ENCODE measurements at regions not wholly inside any gene's neighbourhood (a gene's known extent, or its start where the extent isn't known, plus 50 kb on each side); places are given as distances from the start of the nearest gene placed in this dataset.
"Not testable (repeated sequence)": the region's sequence is repeated elsewhere in the genome, so short reads cannot be mapped to it uniquely, and the experiment has no call there.

DNA sequence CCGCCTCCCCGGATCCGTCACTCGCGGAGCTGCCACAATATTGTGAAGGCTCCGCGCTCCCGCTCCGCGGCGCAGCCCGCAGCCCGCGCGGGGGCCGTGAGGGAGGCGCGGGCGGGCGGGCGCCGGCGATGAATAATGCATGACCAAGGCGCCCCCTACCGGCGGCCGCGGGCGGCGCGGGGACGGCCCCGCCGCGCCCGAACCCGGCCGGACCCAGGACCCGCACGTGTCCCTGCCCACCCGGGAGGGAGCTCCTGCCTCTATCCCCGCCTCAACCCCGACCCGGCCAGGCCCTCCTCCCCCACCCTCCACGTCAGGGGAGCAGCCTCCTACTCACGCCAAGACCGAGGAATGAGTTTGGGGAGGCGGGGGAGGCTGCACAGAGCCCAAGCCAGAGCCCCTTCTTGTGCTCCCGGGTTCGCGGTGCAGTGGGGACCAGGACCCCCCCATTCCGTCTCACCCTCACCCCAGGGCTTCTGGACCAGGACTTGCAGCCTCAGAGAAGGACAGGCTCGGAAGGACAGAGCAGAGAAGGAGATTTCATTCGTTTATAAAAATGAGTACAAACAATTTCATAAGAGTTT, 70.8 kb upstream of the CASZ1 start:
- DNase-seq, result peak; percentile 71

GRCh38 chr1:10867914-10868598, 71.6 kb upstream of the CASZ1 start:
- no peak for DNase-seq

GRCh38 chr1:10868599-10868965, 72.1 kb upstream of the CASZ1 start:
- DNase-seq, result no peak

- DNase-seq, result no peak
Observed at GRCh38 chr1:10869933-10870332, 73.5 kb upstream of the CASZ1 start.

DNA sequence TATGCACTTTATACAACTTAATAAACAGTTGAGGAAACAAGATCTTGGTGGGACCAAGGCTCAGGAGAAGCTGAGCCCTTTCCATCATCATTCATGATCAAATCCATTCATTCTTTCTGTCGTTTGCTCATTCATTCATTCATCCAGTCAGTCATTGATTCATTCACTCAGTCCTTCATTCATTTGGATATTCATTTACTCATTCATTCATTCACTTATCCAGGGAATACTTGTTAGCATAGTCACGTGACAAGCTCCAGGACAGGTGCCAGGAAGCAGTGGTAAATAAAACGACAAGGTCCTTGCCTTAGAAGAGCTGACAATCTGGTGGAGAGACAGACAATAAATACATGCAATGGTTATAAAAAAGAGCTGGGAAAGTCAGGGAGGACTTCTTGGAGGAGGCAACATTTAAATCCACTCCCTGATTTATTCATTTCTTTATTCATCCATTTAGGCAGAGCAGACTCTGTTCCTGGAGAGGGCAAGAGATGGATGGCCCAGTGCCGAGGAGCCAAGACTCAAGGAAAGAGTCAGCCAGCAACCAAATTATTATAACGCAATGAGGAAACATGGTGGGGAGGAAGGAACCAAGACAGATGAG, 74.1 kb upstream of the CASZ1 start:
- DNase-seq, result no peak

DNA sequence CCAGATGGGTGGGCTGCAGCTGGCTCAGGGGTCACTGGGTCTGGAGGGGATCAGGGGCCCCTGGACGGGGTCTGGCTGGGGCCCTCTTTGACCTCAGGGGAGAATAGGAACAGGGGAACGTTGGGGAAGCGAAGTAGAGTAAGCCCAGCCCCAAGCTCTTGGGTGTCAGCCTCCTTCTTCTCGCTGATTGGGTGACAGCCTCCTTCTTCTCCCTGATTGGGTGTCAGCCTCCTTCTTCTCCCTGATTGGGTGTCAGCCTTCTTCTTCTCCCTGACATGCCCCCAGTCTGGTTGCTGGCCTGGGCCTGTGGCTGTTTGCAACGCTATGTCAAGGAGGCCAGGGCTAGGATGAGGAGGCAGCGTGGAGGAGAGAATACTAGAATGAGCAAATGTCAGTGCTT, 76.7 kb upstream of the CASZ1 start:
- DNase-seq, result no peak

- no peak for DNase-seq
Observed at GRCh38 chr1:10874351-10874750, 77.9 kb upstream of the CASZ1 start.

- no peak for DNase-seq
Observed at GRCh38 chr1:10877894-10878293, 81.4 kb upstream of the CASZ1 start.

- DNase-seq, result no peak
Observed at GRCh38 chr1:10878469-10878868, 82.0 kb upstream of the CASZ1 start.

DNA sequence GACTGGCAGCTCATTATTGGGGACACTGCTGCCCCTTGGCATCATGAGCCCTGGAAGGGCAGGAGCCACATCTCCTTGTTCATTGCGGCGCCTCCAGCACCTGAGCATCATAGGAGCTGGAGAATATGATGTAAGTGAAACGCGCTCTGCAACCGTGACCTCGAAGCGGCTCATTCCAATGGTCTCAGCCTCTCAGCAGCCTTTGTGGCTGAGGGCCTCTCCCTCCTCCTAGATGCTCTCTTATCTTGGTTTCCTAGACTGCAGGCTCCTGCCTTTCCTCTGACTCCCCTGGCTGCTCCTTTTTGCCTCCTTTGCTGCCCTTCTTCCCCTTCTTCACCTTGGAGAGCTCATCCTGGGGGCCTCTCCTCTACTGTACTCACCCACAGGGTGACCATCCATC, 83.6 kb upstream of the CASZ1 start:
- DNase-seq, result no peak

- DNase-seq, result no peak
Observed at GRCh38 chr1:10881046-10881445, 84.6 kb upstream of the CASZ1 start.

DNA sequence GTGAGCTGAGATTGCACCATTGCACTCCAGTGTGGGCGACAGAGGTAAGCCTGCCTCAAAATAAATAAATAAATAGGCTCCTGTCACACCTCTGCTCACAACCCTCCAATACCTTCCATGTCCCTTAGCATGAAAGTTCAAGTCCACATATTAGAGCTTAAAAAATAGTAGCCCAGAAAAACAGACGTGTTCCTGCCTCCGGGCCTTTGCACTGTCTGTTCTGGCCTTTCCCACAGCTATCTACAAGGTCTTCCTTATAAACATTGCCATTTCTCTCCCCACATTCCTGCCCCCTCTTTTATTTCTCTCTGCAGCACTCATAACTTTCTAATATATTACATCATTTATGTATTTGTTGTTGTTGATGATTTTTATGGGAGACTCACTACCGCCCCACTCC, 85.6 kb upstream of the CASZ1 start:
- DNase-seq, result no peak

GRCh38 chr1:10887032-10887431, 90.6 kb upstream of the CASZ1 start:
- not testable (repeated sequence) for DNase-seq

DNA sequence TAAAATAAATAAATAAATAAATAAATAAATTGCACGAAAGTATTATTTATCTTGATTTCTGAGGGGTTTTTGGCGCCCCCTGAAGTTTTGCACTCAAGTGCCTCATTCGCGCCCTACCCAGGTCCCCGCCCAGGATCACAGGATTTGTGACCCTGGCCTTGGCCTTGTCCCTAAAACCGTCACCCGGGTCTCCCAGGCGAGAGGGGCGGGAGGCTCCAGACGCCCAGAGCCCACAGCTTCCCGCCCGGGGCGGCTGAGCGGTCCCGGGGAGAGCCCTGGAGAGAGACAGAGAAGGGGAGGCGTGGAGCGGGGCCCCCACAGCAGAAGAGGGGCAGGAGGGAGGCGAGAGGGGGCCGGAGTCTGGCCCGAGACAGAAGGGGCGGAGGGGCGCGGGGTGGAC, 91.8 kb upstream of the CASZ1 start:
- peak; percentile 24 for DNase-seq

DNA sequence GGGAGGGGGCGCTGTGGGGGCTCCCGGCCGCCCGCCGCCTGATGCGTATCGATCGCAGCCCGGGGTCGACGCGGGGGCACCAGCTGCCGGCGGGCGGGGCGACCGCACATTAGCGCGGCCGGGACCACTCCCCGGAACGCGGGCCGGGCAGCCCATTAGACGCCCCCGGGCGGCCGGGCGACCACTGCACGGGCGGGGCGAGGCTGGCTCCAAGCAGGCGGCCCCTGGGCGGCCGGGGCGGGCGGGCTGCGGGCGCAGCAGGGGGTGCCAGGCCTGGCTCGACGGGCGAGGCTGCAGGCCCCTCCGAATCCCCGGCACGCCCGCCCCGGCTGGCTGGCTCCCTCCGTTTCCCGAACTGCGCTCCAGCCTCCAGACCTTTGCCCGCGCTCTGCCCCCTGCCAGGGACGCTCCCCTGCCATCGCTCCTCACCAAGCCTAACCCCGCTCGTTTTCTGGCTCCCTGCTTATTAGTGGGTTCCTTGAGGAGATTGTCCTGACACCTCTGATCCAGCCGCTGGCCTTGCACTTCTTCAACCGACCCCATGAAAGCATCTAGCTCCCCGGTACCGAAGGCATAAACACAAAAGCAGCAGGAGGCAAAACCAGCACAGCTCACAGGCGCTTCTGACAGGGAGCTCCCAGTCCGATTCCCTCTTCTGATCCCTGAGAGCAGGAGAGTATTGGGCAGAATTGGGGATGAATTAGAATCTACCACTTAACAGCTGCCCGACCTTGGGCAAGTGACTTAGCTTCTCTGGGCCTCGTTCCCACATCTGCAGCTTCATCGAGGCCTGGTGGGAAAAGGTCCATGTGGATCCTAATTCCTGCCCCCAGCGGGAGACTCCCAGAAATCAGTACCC, 92.6 kb upstream of the CASZ1 start:
- peak; percentile 29 for DNase-seq

DNA sequence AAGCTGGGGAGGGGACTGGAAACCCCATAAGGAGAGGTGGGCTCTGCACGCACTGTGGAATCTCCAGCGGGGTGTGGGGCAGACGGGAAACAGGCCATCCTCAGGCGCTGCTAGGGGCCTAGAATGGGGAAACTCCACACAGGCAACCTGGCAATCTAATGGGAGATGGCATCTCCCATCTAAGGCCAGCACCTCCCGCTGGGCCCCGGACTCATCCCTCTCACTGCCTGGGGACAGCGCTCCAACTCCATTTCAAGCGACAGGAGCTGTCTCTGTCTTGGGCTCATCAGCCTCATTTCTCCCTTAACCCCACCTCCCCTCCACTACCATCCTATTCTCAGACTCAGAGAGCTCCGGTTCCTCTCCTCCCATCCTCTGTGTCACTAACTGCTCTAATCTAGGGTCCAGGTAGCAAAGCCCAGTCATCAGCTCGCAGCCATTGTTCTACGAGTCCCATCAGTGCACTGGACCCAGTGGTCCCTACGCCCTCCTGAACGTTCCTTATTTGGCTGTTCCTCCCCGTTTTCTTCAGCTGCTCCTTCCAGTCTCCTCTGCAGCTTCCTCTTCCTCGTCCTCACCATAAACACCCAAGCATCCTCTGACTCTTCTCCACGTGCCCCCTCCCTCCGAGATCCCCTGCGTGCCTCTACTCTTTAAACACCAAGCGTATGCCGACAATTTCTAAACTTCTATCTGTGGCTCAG, 93.4 kb upstream of the CASZ1 start:
- no peak for DNase-seq

DNA sequence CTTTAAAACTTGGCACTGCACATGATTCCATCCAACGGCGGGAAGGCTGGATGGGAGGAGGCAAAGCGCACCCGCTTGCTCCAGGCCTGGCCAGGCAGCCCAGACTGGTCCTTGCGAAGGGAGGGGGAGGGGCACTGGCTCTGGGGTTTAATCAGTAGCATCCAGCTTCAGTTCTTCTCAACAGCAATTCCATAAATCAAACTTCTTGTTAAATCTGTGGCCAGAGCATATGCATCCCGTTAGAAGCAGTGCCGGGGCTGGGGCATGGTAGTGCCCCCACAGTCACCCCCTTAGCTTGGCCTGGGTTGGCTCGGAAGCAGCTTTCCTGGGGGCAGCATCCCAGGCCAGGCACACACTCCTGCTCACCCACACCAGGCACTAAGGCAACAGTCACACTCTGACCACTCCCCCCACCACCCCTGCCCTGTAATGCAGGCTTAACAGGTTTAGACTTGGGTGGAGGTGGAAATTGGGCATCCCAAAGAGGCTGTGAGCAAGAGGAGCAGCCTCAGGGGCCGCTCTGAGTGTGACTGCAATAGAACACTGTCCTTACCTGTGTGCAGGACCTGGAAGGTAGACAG, 94.1 kb upstream of the CASZ1 start:
- DNase-seq, result no peak

DNA sequence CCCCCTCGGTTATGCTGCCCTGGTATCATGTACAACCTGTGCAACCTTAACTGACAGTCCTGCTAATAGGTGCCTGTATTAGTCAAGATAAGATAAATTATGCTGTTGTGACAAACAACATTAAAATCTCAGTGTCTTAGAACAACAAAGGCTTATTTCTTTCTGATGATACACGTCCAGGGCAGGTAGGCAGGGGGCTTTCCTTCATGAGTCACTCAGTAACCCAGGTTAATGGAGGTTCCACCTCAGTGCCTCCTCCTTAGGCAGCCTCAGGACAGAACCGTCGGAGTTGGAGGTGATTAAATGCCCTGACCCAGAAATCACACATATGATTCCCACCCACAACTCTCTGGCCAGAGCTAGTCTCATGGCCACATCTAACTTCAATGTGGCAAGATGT, 94.6 kb upstream of the CASZ1 start:
- no peak for DNase-seq

DNA sequence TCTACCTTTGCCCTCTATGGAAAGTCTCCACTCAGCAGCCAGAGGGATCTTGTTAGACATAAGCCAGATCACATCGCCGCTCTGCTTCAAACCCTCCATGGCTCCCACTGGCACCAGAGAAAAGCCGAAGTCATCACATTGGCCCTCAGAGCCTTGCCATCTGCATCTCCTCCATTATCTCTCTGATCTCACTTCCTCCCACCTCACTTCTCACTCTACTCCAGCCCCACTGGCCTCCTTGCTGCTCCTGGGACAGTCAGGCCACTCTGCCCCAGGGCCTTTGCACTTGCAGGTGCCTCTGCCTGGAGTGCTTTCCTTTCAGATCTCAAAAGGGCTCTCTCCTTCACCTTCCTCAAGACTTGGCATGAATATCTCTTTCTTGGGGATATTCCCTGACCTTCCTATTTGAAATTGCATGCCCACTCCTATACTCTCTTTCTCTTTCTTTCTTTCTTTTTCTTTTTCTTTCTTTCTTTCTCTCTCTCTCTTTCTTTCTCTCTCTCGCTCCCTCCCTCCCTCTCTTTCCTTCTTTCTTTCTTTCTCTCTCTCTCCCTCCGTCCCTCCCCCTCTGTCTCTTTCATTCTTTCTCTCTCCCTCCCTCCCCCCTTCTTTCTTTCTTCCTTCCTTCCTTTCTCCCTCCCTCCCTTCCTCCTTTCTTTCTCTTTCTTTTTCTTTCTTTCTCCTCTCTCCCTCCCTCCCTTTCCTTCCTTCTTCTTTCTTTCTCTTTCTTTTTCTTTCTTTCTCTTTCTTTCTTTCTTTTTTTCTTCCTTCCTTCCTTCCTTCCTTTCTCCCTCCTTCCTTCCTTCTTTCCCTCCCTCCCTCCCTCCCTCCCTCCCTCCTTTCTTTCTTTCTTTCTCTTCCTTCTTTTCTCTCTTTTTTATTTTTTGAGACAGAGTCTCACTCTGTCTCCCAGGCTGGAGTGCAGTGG, 96.0 kb upstream of the CASZ1 start:
- no peak for DNase-seq

DNA sequence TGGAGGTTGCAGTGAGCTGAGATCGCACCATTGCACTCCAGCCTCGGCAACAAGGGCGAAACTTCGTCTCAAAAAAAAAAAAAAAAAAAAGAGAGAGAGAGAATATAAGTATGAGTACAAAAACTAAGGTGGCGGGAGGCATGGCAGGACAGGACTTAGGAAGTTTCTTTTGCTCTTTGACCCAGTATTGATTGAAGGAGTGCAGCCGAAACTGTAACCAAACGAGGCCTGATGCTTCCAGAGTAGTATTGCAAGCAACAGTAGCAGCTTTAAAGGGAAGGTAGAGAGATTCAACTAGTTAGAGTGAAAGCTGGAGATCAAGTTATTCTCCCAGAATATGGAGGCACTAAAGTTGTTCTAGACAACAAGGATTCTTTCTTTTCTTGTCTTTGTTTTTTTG, 99.2 kb upstream of the CASZ1 start:
- DNase-seq, result no peak

DNA sequence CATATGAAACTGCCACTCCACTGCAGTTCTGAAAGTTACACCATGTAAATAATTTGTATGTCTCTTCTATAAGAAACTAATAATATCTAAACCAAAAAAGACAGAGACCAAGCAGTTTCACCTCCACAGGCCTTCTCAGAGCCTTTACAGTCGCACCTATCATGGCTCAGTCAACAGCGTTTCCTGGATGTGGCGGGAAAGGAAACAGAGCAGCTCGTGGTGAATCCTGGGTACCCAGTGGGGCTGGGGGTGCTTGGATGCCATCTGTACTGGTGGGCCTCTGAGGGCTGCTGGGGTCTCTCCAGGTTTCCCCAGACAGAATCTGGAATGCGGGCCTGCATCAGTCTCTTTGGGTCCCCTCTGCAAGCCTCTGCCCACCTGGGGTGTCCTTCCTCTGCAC, 100.2 kb upstream of the CASZ1 start:
- DNase-seq, result no peak
